Activated CD8-positive, alpha-beta memory T cell treated with anti-CD3 and anti-CD28 coated beads for 48 hours (primary cell): ENCODE measurements at regions not wholly inside any gene's neighbourhood (a gene's known extent, or its start where the extent isn't known, plus 50 kb on each side); places are given as distances from the start of the nearest gene placed in this dataset.
"Not testable (repeated sequence)": the region's sequence is repeated elsewhere in the genome, so short reads cannot be mapped to it uniquely, and the experiment has no call there.

Experiments used
- DNase-seq, 3 experiments: peaks; one replicate each; pipeline ENCODE4 v3.0.0-alpha.2; 2020; ENCODE audit warnings: low read depth in 2 of 3, low spot score in 2 of 3

DNA sequence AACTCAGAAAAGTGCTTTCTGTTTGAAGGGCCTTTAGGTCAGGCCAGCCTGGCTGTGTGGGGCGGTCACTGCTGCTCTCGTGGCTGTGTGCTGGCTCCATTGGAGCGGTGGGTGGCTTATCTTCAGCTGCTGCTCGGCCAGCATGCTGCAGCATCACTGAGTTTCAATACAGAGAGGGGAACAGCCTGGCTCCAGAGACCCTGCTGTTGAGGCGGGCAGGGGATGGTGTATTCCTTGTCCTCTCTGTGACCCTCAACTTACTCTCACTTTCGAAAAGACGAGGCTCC lies 248.5 kb upstream of the ONECUT1 start:
- no peak for DNase-seq

DNA sequence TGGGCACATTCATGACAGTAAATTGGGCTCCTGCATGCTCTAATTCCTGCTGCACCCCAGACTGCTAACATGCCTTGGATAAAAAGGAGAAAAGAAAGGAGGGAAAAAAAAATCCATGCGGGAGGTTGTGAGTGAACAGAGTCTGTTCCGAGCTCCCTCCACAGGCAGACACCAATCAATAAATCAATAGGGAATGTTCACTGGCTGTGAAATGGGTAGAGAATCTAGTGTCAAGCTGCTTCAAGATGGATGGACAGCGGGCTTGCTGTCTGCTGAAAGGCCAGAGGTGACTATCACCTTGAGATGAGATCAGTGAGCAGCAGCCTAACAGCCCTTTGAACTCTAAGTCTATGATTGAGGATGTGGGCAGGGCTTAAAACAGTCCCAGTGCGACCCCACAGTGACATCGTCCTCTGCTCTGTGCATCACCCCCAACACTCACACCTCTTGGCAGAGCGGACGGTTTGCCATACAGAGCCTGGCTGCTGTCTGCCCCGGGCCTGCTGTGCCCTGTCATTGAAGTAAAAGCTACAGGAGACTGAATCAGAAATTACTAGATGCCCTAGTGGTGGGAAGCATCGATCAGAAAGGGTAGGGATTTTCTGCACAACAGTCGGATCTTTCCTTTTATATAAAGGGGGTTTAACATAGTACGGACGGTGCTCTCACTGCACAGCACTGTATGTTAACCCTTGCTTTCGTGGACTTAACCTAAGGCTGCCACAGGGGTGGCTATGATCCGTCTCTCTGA lies 247.9 kb upstream of the ONECUT1 start:
- no peak for DNase-seq

DNA sequence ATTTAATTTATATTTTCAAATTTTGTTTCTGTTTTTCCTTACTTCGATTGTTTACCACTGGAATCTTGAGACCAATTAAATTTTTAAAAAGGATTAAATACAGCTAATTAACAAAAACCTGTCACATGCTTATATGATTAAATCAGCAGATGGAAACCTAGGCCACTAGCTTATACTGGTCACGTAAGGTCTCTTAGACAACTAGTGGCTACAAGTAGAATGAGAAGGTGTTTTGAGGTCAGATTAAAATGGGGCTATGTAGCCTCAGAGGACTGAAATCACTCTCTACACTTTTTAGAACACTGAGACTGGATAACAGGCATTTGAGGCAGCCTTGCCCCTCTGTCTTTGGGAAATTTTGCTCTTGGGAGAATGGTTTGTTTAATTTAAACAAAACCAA lies 246.5 kb upstream of the ONECUT1 start:
- no peak for DNase-seq

DNA sequence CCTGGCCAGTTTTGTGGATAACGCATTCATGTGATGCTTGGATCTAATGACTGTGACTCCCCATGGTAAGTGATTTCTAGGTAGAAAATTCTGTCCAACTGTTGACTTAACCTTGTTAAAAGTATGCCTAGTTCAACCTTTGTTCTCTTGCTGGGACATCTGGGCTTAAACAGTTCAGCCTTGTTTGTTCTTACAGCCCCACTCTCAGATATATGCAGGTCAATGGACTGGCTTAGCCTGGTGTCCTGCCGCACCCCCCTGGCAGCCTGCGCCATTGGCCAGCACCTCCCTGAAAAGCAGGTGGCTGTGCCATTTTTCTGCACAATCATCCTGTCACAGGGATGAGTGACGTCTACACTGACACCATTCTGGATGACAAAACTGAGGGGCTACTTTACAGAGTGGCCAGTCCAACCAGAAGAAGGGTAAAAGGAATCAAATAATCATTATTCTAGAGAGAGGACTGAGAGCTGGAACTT lies 244.7 kb upstream of the ONECUT1 start:
- DNase-seq = no peak

DNA sequence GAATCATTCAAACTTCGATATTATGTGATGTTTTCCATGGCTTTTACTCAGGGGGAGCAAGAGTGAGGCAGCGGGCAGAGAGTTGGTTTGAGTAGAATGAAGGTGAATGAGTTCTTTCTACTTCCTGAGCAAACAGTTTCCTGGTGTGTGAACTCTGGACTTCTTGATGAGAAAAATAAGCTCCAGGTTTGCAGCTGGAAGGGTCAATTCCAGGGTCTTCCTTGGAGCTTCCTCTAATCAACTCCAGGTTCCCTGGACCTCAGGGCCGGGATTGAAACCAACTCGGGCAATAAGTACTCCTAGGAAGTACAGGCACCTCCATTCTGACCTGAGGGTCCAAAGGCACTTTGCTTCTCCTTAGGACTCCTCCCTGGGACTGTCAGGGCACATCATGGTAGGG lies 243.6 kb upstream of the ONECUT1 start:
- DNase-seq = no peak

DNA sequence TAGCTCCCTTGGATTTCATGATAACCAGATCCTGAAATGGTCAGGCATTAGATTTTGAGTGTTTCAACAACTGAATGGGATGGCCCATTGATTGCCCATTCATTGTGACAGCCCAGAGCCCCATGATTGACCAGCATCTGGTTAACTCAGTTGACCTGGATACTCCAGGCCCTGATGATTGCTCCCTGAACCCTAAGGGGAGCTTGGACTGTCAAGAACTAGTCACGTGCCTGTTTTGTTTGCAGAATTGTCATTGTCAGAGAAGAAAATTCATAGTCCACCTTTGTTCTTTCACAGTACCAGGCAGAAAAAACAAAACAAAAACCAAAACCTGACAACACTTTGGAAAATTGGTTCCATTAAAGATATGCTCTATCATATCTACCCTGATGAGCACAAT lies 241.3 kb upstream of the ONECUT1 start:
- DNase-seq = no peak

DNA sequence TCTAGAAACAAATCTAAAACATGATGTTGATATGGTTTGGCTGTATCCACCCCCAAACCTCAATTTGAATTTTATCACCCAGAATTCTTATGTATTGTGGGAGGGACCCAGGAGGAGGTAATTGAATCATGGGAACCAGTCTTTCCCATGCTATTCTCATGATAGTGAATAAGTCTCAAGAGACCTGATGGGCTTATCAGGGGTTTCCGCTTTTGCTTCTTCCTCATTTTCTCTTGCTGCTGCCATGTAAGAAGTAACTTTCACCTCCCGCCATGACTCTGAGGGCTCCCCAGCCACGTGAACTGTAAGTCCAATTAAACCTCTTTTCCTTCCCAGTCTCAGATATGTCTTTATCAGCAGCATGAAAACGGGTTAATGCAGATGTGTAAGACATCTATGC lies 232.7 kb upstream of the ONECUT1 start:
- DNase-seq = no peak

DNA sequence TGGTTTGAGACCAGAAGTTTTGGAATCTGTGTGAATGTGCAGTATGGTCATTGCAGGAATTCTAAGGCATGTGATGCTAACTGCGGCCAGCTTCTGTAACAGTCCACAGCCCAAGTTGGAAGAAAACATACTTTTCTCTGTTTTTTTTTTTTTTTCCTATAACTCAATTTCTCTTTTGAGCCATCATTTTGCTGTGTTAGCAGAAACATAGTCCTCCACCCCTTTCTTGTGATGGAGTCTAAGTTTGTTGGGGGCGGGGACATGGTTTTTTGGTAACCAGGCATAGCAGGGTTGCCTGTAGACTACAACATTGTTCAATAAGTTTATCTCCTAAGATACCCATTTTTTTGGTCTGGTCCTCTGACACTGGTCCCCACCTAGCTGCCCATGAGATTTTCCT lies 223.2 kb upstream of the ONECUT1 start:
- DNase-seq = no peak

DNA sequence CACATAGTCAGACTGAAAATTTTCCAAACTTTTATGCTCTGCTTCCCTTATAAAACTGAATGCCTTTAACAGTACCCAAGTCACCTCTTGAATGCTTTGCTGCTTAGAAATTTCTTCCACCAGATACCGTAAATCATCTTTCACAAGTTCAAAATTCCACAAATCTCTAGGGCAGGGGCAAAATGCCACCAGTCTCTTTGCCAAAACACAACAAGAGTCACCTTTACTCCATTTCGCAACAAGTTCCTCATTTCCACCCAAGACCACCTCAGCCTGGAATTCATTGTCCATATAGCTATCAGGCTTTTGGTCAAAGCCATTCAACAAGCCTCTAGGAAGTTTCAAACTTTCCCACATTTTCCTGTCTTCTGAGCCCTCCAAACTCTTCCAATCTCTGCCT lies 221.6 kb upstream of the ONECUT1 start:
- DNase-seq = not testable (repeated sequence)

DNA sequence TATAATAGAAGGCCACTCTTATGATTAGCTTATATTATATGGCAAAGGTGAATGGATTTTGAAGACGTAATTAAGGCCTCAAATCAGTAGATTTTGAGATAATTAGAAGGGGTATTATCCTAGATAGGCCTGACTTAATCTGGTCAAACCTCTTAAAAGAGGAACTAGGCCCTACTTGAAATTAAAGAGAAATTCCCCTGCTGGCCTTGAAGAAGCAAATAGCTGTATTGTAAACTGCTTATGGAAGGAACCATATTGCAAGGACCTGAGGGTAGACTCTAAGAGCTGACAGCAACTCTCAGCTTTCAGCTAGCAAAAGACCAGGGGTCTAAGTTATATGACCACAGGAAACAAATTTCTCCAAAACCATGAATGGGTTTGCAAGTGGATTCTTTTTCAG lies 219.0 kb upstream of the ONECUT1 start:
- DNase-seq = no peak

DNA sequence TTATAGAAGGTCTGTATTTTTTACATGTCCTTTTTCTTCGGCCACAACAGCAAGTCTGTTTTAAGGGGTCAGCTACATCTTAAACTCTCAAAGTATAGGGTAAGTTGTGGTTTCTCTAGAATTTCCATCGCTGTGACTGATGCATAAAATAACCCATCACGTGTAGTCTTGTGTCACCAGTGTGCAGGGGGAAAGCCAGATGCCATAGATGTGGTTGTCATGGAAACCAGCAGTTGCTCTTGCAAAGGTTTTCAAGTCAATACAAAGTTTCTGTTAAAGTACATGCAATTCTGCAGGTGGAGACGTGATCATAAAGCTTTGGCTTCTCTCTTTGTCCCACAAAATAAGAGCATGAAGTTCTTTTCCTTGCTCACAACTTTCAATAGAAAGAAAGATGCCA lies 210.3 kb upstream of the ONECUT1 start:
- DNase-seq = no peak

DNA sequence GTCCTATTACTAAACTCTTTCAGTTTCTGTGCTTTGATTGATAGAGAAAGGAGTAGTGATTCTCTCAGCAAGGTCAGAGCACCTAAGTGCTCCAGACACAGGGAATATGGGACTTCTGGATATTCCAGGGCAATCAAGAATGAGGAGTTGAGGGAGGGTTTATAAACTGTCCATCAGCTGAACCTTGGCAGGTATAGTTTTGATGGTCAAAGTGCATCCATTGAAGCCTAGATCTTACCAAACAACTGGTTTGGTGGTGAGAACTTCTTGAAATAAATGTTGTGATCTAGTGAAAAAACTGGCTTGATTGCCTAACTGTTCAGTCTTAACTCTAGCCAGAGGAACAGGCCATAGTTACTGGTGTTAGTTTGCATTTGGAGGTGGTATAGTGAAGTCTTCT lies 207.0 kb upstream of the ONECUT1 start:
- no peak for DNase-seq

DNA sequence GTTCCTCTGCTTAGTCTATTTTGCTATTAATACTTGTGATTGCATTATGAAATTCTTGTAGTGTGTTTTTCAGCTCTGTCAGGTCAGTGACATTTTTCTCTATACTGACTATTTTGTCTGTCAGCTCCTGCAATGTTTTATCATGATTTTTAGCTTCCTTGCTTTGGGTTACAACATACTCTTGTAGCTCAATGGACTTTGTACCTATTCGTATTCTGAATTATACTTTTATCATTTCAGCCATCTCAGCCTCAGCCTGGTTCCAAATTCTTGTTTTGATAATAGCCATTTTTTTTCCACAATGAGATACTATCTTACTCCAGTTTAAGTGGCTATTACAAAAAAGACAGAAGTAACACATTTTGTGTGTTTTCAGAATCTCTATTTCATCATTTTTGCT lies 204.2 kb upstream of the ONECUT1 start:
- DNase-seq = no peak

DNA sequence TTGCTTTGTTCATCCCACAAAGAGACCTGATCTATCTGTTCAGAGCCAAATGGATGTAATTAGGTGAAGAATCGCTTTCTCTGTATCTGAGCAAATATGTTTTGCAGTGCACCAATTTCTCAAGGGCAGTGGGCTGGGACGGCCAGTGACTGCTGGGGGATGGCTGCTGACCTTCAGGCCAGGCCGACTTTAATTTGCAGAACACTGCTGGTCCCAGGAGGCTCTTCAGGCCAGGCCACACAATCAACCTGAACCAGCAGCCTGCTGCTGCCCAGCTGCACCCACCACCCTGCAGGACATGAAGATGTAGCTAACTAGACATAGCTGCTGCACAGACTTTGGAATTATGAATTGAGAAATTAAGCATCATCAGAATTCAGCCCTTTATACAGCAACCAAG lies 194.4 kb upstream of the ONECUT1 start:
- no peak for DNase-seq

DNA sequence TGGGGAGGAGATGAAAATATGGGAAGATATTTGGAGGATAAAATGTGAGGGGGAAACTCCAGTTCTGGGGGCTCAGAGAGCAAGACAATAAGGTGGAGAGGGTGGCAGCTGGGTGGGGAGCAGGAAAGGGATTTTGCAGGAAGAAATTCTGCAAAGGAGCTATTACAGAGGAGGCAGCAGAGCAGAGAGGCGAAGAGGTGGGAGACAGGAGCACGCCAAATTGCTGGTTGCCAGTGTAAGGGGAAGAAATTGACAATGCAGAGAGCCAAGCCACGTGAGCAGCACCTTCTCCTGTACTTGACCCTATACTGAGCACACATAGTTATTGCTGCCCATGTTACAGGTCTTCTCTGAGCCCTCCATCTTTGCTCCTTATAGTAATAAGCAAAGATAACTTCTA lies 190.3 kb upstream of the ONECUT1 start:
- no peak for DNase-seq

DNA sequence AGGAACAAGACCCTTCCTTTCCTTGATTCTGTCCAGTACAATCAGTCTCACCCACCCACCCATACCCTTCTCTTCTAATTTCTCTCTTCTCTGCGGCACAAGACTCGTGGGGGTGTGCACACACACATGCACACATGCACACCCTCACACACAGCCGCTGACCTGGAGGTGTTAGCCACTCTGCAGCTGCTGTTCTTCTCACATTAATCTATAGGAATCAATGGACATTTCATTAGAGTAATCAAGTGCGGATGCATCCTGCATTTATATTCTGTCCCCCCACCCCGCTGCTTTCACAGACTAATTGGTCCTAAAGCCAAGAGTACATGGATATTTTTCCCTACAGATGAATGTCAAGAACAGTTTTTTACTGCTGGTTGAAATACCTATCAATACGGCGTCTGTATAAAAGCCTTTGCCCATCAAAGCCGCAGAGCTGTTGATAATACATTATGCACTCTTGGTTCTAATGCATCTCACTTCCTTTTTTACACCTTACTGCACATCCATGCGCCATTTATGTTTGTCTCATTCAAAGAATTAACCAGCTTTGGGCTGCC lies 186.5 kb upstream of the ONECUT1 start:
- DNase-seq = no peak

DNA sequence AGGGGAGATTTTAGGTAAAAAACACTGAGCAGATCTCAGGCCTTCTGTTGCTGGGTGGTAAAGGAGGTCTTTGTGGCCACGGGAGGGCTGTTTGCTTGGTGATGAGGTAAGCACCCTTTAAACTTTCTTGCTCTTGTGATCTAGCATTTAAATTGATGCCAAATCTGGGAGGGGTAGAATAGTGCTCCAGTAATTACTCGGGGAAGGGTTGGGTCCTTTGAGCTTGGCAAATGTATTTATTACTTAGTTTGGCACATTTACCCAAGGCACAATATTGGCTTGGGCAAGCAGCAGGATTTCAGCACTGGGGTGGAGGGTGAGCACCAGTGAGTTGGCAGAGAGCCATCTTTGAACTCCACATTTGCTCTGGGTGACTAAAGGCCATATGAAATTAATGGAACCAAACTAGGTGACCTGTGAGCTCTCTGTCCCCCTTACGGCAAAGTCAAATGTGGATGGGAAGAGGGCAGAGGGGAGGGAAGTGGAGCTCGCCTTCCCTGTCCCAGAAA lies 185.9 kb upstream of the ONECUT1 start:
- DNase-seq = no peak

DNA sequence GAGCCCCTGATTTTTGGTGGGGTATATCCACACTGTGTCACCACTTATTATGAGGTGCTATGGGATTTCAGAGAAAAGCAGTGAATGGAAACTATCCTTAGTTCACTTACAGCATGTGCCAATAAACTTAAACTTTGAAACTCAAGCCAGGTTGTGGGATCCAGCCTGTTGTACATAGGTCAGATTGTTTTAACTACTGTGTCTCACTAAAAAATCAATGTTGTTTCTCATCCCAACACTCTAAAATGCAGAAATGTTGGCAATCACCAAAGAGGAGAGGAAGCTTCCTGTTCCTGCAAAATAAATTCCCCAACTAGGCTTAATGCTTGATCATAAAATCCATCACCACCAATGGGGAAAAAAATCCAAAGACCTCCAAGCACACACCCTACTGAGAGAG lies 173.7 kb upstream of the ONECUT1 start:
- no peak for DNase-seq

DNA sequence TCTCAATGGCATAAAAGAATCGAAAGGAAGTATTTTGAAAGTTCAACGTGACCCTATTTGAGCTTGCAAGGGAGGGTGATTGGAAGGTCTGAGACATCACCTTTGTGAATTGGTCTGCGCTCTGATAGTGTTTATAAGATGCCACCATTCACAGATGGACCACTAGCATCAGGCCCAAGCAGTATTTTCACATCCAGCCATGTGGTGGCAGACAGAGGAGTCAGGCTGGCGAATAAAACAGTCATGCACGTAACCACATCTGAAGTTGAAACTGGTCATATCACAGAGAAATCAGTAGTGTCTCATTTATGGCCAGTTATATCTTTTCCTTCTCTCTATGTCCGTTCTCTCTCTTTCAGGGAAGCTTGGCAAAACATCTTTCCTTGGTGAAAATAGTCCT lies 170.1 kb upstream of the ONECUT1 start:
- no peak for DNase-seq

DNA sequence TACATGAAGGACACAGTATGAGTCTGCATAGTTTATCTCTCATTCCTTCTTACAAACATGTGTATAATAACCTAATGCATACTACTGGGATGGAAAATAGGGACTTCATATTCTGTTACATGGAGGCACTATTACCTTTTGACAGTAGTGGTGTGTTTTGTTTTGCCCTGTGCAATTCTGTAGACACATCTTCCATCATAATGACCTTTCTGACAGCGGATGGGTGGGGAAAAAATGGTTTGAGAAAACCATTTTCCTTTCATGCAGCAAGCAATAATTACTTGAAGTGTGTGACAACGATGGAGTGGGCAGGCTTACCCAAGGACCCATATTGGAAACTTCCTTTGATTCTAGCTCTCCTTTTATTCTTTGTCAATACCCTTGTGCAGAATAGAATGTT lies 153.6 kb upstream of the ONECUT1 start:
- no peak for DNase-seq

DNA sequence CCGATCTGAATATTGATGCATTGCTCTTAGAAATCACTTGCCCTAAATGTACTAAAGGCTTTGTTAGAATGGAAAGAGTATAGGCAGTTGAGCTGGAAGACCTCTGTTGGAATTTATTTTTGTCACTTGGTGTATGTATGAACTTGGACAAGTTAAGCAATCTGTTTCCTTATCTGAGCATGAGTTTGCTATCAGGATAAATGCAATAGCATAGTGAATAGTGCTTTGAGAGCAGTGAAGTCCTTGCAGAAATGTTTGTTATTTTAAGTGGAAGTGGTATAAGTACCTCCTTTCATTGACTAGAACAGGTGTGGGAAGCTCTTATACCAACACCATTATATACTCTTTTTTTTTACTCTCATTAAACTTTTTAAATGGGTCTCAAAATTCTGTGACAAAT lies 146.4 kb upstream of the ONECUT1 start:
- no peak for DNase-seq

DNA sequence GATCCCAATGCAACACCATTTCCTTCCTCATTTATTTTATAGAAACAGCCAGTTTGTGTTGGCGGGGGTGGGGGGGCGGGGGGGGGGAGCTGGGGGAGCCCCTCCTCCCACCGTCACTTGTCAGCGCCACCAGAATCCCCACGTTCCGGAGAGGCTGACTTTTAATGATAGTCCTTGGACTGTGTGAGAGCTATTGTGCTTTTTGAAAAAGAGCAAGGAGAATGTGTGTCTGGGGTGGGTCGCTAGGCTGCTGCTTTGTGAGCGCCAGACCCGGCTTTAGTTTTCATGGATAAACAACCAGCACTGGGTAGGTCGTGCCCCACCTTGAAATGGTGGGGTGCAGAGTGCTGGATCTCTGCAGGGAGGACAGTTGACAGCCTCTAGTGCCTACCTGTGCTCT lies 135.0 kb upstream of the ONECUT1 start:
- no peak for DNase-seq

DNA sequence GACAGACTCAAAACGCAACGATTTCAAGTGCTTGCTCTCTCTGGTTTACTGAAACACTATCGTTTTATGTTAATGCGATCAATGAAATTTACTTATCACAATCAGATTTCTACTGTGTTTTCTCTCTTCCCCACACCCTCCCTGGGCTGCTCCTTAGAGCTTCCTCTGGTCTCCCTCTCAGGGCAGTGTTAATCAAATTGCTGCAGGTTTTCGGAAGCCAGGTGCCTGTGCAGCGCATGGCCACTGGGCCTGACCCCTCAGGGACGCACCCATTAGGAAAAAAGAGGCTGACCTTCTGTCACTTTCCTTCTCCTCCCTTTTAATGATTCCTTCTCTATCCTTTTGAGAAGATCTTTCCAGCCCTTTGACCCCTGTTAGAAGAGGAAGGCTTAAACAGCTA lies 134.5 kb upstream of the ONECUT1 start:
- no peak for DNase-seq
